Naive thymus-derived CD8-positive, alpha-beta T cell (primary cell): ENCODE measurements at regions not wholly inside any gene's neighbourhood (a gene's known extent, or its start where the extent isn't known, plus 50 kb on each side); places are given as distances from the start of the nearest gene placed in this dataset.

Experiments
- ATAC-seq, 2 donors: fragments of 150-1000 bp; cut with Tn5 transposase in 1 of 2; sonication (Bioruptor Pico), chemical (Tn5 transposase) in 1 of 2; 1 replicate in 1 of 2; 2 replicates in 1 of 2; pipeline ENCODE4 v1.10.0; 2021; ENCODE audit warnings: mild to moderate bottlenecking in 2 of 2, moderate library complexity in 2 of 2
- POLR2A ChIA-PET: fragments of 350-600 bp; sonication (Branson Sonifier 250); formaldehyde crosslinking; loops from one replicate; lab custom pipeline; 2021; ENCODE audit warnings: antibody characterized with exemption; lab: Charles Lee
- DNase-seq, 10 donors: peaks; one replicate each; pipeline versions ENCODE4 v3.0.0 to v3.0.0-alpha.2; 2020 to 2022
- H3K27ac Mint-ChIP-seq, 10 donors: one replicate each; pipeline ENCODE4 v1.8.0; 2020 to 2022; ENCODE audit warnings: mild to moderate bottlenecking in 10 of 10, mixed read lengths in 10 of 10, moderate library complexity in 4 of 10, inconsistent platforms in 1 of 10
- H3K27me3 Mint-ChIP-seq, 5 donors: one replicate each; pipeline ENCODE4 v1.8.0; 2021 to 2022; ENCODE audit warnings: mixed read lengths in 5 of 5
- H3K36me3 Mint-ChIP-seq, 3 donors: one replicate each; pipeline ENCODE4 v1.8.0; 2020 to 2022; ENCODE audit warnings: mixed read lengths in 3 of 3, mild to moderate bottlenecking in 2 of 3, inconsistent platforms in 1 of 3
- H3K4me1 Mint-ChIP-seq, 4 donors: one replicate each; pipeline ENCODE4 v1.8.0; 2021 to 2022; ENCODE audit warnings: mixed read lengths in 4 of 4
- H3K4me3 Mint-ChIP-seq, 10 donors: one replicate each; pipeline ENCODE4 v1.8.0; 2020 to 2022; ENCODE audit warnings: mild to moderate bottlenecking in 10 of 10, mixed read lengths in 10 of 10, moderate library complexity in 6 of 10, inconsistent platforms in 1 of 10
- H3K9me3 Mint-ChIP-seq, 9 donors: one replicate each; pipeline ENCODE4 v1.8.0; 2020 to 2022; ENCODE audit warnings: mixed read lengths in 9 of 9, mild to moderate bottlenecking in 3 of 9, inconsistent platforms in 1 of 9, moderate library complexity in 1 of 9

- POLR2A ChIA-PET: no interaction called here
- no peak for ATAC-seq
- H3K9me3 Mint-ChIP-seq: peaks cover 0 to 4% (median 0%) of the 10 kb centered on the region in 9 donors
- no peak for DNase-seq
- peaks cover 0 to 12% (median 4%) of the 10 kb centered on the region in 4 donors for H3K4me1 Mint-ChIP-seq
- no peak overlapping the region for H3K4me3 Mint-ChIP-seq
- no peak overlapping the region for H3K27ac Mint-ChIP-seq
- no peaks in the 10 kb centered on the region for H3K36me3 Mint-ChIP-seq
- peaks cover 10 to 35% (median 22%) of the 10 kb centered on the region in 5 donors for H3K27me3 Mint-ChIP-seq
These were observed 51.9 kb upstream of the TSPAN11 start for GRCh38 chr12:30874455-30875321.

- DNase-seq: no peak
- Mint-ChIP-seq H3K36me3 (peaks cover 0 to 9% (median 2%) of the 10 kb centered on the region in 3 donors), H3K27me3 (peaks cover 9 to 30% (median 16%) of the 10 kb centered on the region in 5 donors), H3K4me1 (peaks cover 0 to 13% (median 4%) of the 10 kb centered on the region in 4 donors), H3K27ac (no peak overlapping the region), H3K4me3 (no peak overlapping the region), H3K9me3 (peaks cover 0 to 18% (median 9%) of the 10 kb centered on the region in 9 donors)
- POLR2A ChIA-PET: no interaction called here
- ATAC-seq: no peak
These were observed 55.9 kb upstream of the TSPAN11 start for GRCh38 chr12:30870491-30871265.

GRCh38 chr12:30867415-30867814, 59.1 kb upstream of the TSPAN11 start:
- no peak for DNase-seq
- peaks cover 0 to 12% (median 2%) of the 10 kb centered on the region in 3 donors for H3K36me3 Mint-ChIP-seq
- peaks cover 0 to 24% (median 9%) of the 10 kb centered on the region in 9 donors for H3K9me3 Mint-ChIP-seq
- H3K27ac Mint-ChIP-seq: no peak overlapping the region
- no peak overlapping the region for H3K4me3 Mint-ChIP-seq
- H3K27me3 Mint-ChIP-seq: peaks cover 11 to 41% (median 18%) of the 10 kb centered on the region in 5 donors
- peaks cover 0 to 13% (median 4%) of the 10 kb centered on the region in 4 donors for H3K4me1 Mint-ChIP-seq
- POLR2A ChIA-PET: no interaction called here
- no peak for ATAC-seq

GRCh38 chr12:30866256-30866655, 60.3 kb upstream of the TSPAN11 start:
- H3K4me1 Mint-ChIP-seq: peaks cover 0 to 13% (median 4%) of the 10 kb centered on the region in 4 donors
- DNase-seq (no peak), ATAC-seq (no peak)
- no peak overlapping the region for H3K4me3 Mint-ChIP-seq
- peaks cover 0 to 12% (median 2%) of the 10 kb centered on the region in 3 donors for H3K36me3 Mint-ChIP-seq
- H3K9me3 Mint-ChIP-seq: peaks cover 0 to 24% (median 9%) of the 10 kb centered on the region in 9 donors
- peaks cover 11 to 41% (median 18%) of the 10 kb centered on the region in 5 donors for H3K27me3 Mint-ChIP-seq
- POLR2A ChIA-PET: no interaction called here
- H3K27ac Mint-ChIP-seq: no peak overlapping the region

- POLR2A ChIA-PET: no interaction called here
- H3K4me1 Mint-ChIP-seq: no peaks in the 10 kb centered on the region
- no peak overlapping the region for H3K4me3 Mint-ChIP-seq
- DNase-seq (no peak), ATAC-seq (no peak)
- H3K36me3 Mint-ChIP-seq: peaks cover 0 to 12% (median 2%) of the 10 kb centered on the region in 3 donors
- H3K9me3 Mint-ChIP-seq: peaks cover 0 to 24% (median 9%) of the 10 kb centered on the region in 9 donors
- no peak overlapping the region for H3K27ac Mint-ChIP-seq
- H3K27me3 Mint-ChIP-seq: peaks cover 10 to 32% (median 19%) of the 10 kb centered on the region in 5 donors
These were observed 62.7 kb upstream of the TSPAN11 start for GRCh38 chr12:30863839-30864238.

GRCh38 chr12:30862486-30862885, 64.1 kb upstream of the TSPAN11 start:
- POLR2A ChIA-PET: no interaction called here
- no peak for DNase-seq
- Mint-ChIP-seq H3K36me3 (peaks cover 0 to 12% (median 1%) of the 10 kb centered on the region in 3 donors), H3K4me3 (no peak overlapping the region), H3K27me3 (peaks cover 8 to 32% (median 18%) of the 10 kb centered on the region in 5 donors), H3K9me3 (peaks cover 0 to 21% (median 5%) of the 10 kb centered on the region in 9 donors), H3K4me1 (no peaks in the 10 kb centered on the region), H3K27ac (no peak overlapping the region)
- ATAC-seq: no peak

- DNase-seq (no peak), ATAC-seq (no peak)
- POLR2A ChIA-PET: no interaction called here
- Mint-ChIP-seq H3K4me1 (no peaks in the 10 kb centered on the region), H3K27me3 (peaks cover 0 to 6% (median 5%) of the 10 kb centered on the region in 5 donors), H3K9me3 (no peaks in the 10 kb centered on the region), H3K36me3 (no peaks in the 10 kb centered on the region), H3K4me3 (no peak overlapping the region), H3K27ac (no peak overlapping the region)
These were observed 67.3 kb upstream of the TSPAN11 start for GRCh38 chr12:30859226-30859625.

GRCh38 chr12:30858471-30858870, 68.1 kb upstream of the TSPAN11 start:
- no peak overlapping the region for H3K4me3 Mint-ChIP-seq
- peaks cover 0 to 6% (median 5%) of the 10 kb centered on the region in 5 donors for H3K27me3 Mint-ChIP-seq
- ATAC-seq (no peak), DNase-seq (no peak)
- no peaks in the 10 kb centered on the region for H3K9me3 Mint-ChIP-seq
- H3K36me3 Mint-ChIP-seq: no peaks in the 10 kb centered on the region
- POLR2A ChIA-PET: no interaction called here
- no peak overlapping the region for H3K27ac Mint-ChIP-seq
- no peaks in the 10 kb centered on the region for H3K4me1 Mint-ChIP-seq

GRCh38 chr12:30853561-30854133, 72.9 kb upstream of the TSPAN11 start:
- Mint-ChIP-seq H3K9me3 (no peaks in the 10 kb centered on the region), H3K27ac (peak overlapping the region in 1 of 10 donors; percentile 36), H3K4me3 (no peak overlapping the region), H3K4me1 (peaks cover 0 to 11% (median 7%) of the 10 kb centered on the region in 4 donors), H3K27me3 (no peaks in the 10 kb centered on the region), H3K36me3 (no peaks in the 10 kb centered on the region)
- POLR2A ChIA-PET: no interaction called here
- no peak for ATAC-seq
- DNase-seq: no peak

GRCh38 chr12:30850684-30851083, 75.9 kb upstream of the TSPAN11 start:
- no peaks in the 10 kb centered on the region for H3K27me3 Mint-ChIP-seq
- peaks cover 0 to 11% (median 7%) of the 10 kb centered on the region in 4 donors for H3K4me1 Mint-ChIP-seq
- H3K9me3 Mint-ChIP-seq: no peaks in the 10 kb centered on the region
- POLR2A ChIA-PET: no interaction called here
- ATAC-seq (no peak), DNase-seq (no peak)
- H3K27ac Mint-ChIP-seq: peak overlapping the region in 4 of 10 donors; percentile 1 to 93 (median 77)
- no peaks in the 10 kb centered on the region for H3K36me3 Mint-ChIP-seq
- peak overlapping the region in 2 of 10 donors; percentile 15 to 82 for H3K4me3 Mint-ChIP-seq

GRCh38 chr12:30847259-30847658, 79.3 kb upstream of the TSPAN11 start:
- Mint-ChIP-seq H3K4me3 (no peak overlapping the region), H3K4me1 (peaks cover 3 to 11% (median 8%) of the 10 kb centered on the region in 4 donors), H3K27ac (no peak overlapping the region), H3K27me3 (no peaks in the 10 kb centered on the region), H3K36me3 (no peaks in the 10 kb centered on the region), H3K9me3 (no peaks in the 10 kb centered on the region)
- POLR2A ChIA-PET: no interaction called here
- DNase-seq (peak in 4 of 10 donors; percentile 10 to 50 (median 36)), ATAC-seq (no peak)

- H3K4me1 Mint-ChIP-seq: peaks cover 3 to 7% (median 6%) of the 10 kb centered on the region in 4 donors
- no peak for DNase-seq
- no peak for ATAC-seq
- no peak overlapping the region for H3K27ac Mint-ChIP-seq
- H3K4me3 Mint-ChIP-seq: no peak overlapping the region
- H3K36me3 Mint-ChIP-seq: no peaks in the 10 kb centered on the region
- H3K9me3 Mint-ChIP-seq: no peaks in the 10 kb centered on the region
- H3K27me3 Mint-ChIP-seq: no peaks in the 10 kb centered on the region
- POLR2A ChIA-PET: no interaction called here
These were observed 79.8 kb upstream of the TSPAN11 start for GRCh38 chr12:30846776-30847175.
